Left lung (tissue), 4 donors: ENCODE measurements at regions not wholly inside any gene's neighbourhood (a gene's known extent, or its start where the extent isn't known, plus 50 kb on each side); places are given as distances from the start of the nearest gene placed in this dataset.

Source experiments
- ATAC-seq: fragments of 200-7000 bp; cut with Tn5 transposase; one replicate; pipeline ENCODE4 v1.9.1; 2020; ENCODE audit warnings: moderate library complexity
- DNase-seq, 4 donors: peaks; one replicate each; pipeline ENCODE4 v3.0.0-alpha.2; 2013 to 2020
- H3K27ac ChIP-seq, 2 donors: fragments of 200-600 bp; sonication (generic) in 1 of 2; one replicate each; pipeline versions ENCODE4 v1.5.0 to v1.8.0; 2020 to 2021
- H3K27me3 ChIP-seq, 2 donors: fragments of 200-600 bp; sonication (generic) in 1 of 2; one replicate each; pipeline versions ENCODE4 v1.5.0 to v1.8.0; 2020 to 2021
- H3K36me3 ChIP-seq, 2 donors: fragments of 200-600 bp; sonication (generic) in 1 of 2; one replicate each; pipeline versions ENCODE4 v1.5.0 to v1.8.0; 2020 to 2021
- H3K4me1 ChIP-seq, 2 donors: fragments of 200-600 bp; one replicate each; pipeline ENCODE4 v1.8.0; 2021
- H3K4me3 ChIP-seq, 2 donors: fragments of 200-600 bp; sonication (generic) in 1 of 2; one replicate each; pipeline versions ENCODE4 v1.5.0 to v1.8.0; 2020 to 2021; ENCODE audit warnings: mild to moderate bottlenecking in 1 of 2
- H3K9me3 ChIP-seq, 2 donors: fragments of 200-600 bp; sonication (generic) in 1 of 2; one replicate each; pipeline versions ENCODE4 v1.5.0 to v1.8.0; 2020 to 2021
- CTCF ChIP-seq, 2 donors: fragments of 200-600 bp; sonication (generic) in 1 of 2; IDR thresholded peaks; one replicate each; pipeline versions ENCODE4 v1.5.0 to v1.8.0; 2021; ENCODE audit warnings: antibody characterized with exemption in 2 of 2
- intact Hi-C, 2 donors: fragments of 100-400 bp; cut with DNase I; formaldehyde crosslinking; loops; one replicate each; pipeline versions ENCODE4 v1.11.2 to v1.14.2; 2022
- donor health status: DM: no; HTN: yes; CAD: no.
- donor health status: DM: no; HTN: no; CAD: no.

DNA sequence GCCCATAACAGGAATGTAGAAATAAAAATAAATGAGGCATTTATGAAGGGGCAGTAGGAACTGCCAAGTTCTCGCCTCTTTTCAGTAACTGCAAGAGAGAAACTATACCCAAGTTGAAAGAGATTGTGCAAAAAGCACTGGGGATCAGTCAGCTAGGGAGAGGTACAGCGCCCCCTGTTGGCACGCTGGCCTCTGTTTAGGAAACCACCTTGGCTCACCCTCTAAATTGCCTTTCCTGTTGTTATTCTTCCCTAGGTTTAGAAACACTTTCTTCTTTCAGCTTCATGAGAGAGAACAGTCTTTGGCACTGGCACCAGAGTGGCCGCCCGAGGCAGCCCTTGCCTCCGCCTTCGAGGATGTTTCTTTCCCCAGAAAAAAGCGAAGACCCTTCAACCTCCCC lies 348.5 kb downstream of the MID1IP1 start:
- no peak overlapping the region for H3K27ac ChIP-seq
- H3K9me3 ChIP-seq: no peaks in the 10 kb centered on the region
- ATAC-seq (peak; percentile 83), DNase-seq (peak; percentile 36 to 89 (median 66))
- no peak overlapping the region for H3K4me3 ChIP-seq
- no peaks in the 10 kb centered on the region for H3K27me3 ChIP-seq
- TF ChIP-seq CTCF (IDR thresholded peaks at IDR 0.05): peak; percentile 72
- H3K36me3 ChIP-seq: no peaks in the 10 kb centered on the region
- peaks cover 0 to 11% of the 10 kb centered on the region in 2 donors for H3K4me1 ChIP-seq
- intact Hi-C loops: no loop called here

DNA sequence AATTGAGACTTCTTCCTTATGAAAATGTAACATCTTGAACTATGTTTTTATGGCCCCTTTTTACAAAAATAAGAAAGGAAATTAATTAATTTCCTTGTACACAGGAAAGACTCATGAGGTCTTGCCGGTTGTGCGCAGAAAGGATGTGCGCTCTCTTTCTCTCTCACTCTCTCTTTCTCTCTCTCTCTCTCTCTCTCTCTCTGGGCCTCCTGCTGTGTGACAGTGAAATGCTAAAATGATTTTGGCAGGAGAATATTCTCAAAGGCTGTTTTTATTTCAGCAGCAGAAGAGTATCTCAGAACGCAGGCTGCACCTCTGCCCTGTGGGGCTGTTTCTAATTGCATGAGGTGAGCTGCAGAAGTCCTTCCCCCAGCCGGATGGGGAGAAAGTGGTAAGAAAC lies 349.0 kb downstream of the MID1IP1 start:
- intact Hi-C loops: no loop called here
- Histone ChIP-seq H3K36me3 (no peaks in the 10 kb centered on the region), H3K4me1 (peaks cover 0 to 11% of the 10 kb centered on the region in 2 donors), H3K9me3 (no peaks in the 10 kb centered on the region), H3K4me3 (no peak overlapping the region), H3K27ac (no peak overlapping the region), H3K27me3 (no peaks in the 10 kb centered on the region)
- TF ChIP-seq CTCF (IDR thresholded peaks at IDR 0.05): no peak
- ATAC-seq (no peak), DNase-seq (no peak)

DNA sequence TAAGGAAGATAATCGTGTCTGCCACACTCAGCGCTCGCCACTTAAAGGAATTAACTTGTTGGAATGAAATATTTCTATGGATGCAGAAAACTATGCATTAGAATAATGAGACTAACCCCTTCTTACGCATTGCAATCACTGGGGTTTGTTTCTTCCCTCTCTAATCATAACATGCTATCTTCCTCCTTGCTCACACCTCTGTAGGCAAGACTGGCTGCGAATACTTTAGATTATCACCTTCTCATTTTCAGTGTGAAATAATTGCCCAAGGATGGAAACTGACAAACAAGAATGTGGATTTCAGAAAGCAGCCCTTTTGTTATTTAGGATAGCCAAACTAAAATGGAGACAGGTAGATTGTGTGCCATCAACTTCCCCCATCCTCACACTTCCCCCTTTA lies 349.4 kb downstream of the MID1IP1 start:
- Histone ChIP-seq H3K27ac (no peak overlapping the region), H3K9me3 (no peaks in the 10 kb centered on the region), H3K27me3 (no peaks in the 10 kb centered on the region), H3K4me3 (no peak overlapping the region), H3K36me3 (no peaks in the 10 kb centered on the region), H3K4me1 (peaks cover 0 to 11% of the 10 kb centered on the region in 2 donors)
- ATAC-seq (no peak), DNase-seq (no peak)
- intact Hi-C loops: no loop called here
- TF ChIP-seq CTCF (IDR thresholded peaks at IDR 0.05): no peak

GRCh38 chrX:39152106-39152649 lies 350.9 kb downstream of the MID1IP1 start:
- Histone ChIP-seq H3K4me1 (peaks cover 0 to 11% of the 10 kb centered on the region in 2 donors), H3K4me3 (no peak overlapping the region), H3K36me3 (no peaks in the 10 kb centered on the region), H3K27me3 (no peaks in the 10 kb centered on the region), H3K9me3 (no peaks in the 10 kb centered on the region), H3K27ac (no peak overlapping the region)
- peak in 1 of 2 donors; percentile 41 for TF ChIP-seq CTCF (IDR thresholded peaks at IDR 0.05)
- ATAC-seq: peak; percentile 71
- intact Hi-C loops: no loop called here
- DNase-seq: peak in 1 of 4 donors; percentile 62

DNA sequence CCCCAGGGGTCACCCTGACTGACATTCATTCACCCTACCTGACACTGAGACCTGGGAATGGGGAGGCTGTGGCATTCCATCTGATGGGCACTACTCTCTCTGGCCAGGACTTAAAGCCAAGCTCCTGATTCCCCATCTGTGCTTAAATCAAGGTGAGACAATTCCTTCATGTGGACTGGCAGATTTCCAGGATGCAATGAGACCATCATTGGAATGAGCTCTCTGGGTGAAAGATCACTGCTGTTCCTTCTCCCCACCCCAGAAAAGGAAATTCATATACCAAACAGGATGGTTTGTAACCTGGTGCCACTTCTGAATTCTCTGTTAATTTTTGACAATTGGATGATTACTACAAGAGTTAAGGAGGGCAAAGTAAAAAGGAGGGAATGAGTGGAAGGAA lies 354.8 kb downstream of the MID1IP1 start:
- Histone ChIP-seq H3K9me3 (no peaks in the 10 kb centered on the region), H3K27me3 (no peaks in the 10 kb centered on the region), H3K4me3 (no peak overlapping the region), H3K36me3 (no peaks in the 10 kb centered on the region), H3K4me1 (no peaks in the 10 kb centered on the region), H3K27ac (no peak overlapping the region)
- DNase-seq (no peak), ATAC-seq (no peak)
- no peak for TF ChIP-seq CTCF (IDR thresholded peaks at IDR 0.05)
- intact Hi-C loops: no loop called here
